ENCODE measurements at regions not wholly inside any gene's neighbourhood (a gene's known extent, or its start where the extent isn't known, plus 50 kb on each side); places are given as distances from the start of the nearest gene placed in this dataset.
A peak's percentile ranks its signal among the peaks of the same experiment; 100 is the strongest.

- H3K27ac ChIP-seq (ENCODE audit: insufficient read depth, low read length), result no peak overlapping the region
- TF ChIP-seq EZH2 (IDR thresholded peaks at IDR 0.05; ENCODE audit: low read length, missing control alignments), result no peak
- no peaks in the 10 kb centered on the region for H3K9me3 ChIP-seq (ENCODE audit: control insufficient read depth, insufficient read depth, low read depth, low read length)
- no peaks in the 10 kb centered on the region for H3K27me3 ChIP-seq (ENCODE audit: control insufficient read depth, insufficient read depth, low read length)
- no peak for DNase-seq (ENCODE audit: low read depth in 2 of 2)
- no peak overlapping the region for H3K4me2 ChIP-seq (ENCODE audit: extremely low read depth, insufficient read depth, low read length)
- H2AFZ ChIP-seq (ENCODE audit: low read length), result no peak overlapping the region
- H3K4me1 ChIP-seq (ENCODE audit: control insufficient read depth, extremely low read depth, insufficient read depth, low read length), result peaks cover 2% of the 10 kb centered on the region
- no peak overlapping the region for H3K9ac ChIP-seq (ENCODE audit: insufficient read depth, low read length)
- H3K79me2 ChIP-seq (ENCODE audit: control insufficient read depth, insufficient read depth, low read length), result no peaks in the 10 kb centered on the region
- H3K36me3 ChIP-seq (ENCODE audit: control insufficient read depth, insufficient read depth, low read length), result no peaks in the 10 kb centered on the region
- no peaks in the 10 kb centered on the region for H4K20me1 ChIP-seq (ENCODE audit: control insufficient read depth, extremely low read depth, insufficient read depth, low read length)
- H3K4me3 ChIP-seq (replicated peaks in 1 of 4; ENCODE audit: control extremely low read depth in 1 of 4, insufficient read depth in 1 of 4, low read depth in 3 of 4, low read length in 4 of 4), result no peak overlapping the region
These were observed 146.3 kb downstream of the ATL2 start for GRCh38 chr2:38230756-38231155.

DNA sequence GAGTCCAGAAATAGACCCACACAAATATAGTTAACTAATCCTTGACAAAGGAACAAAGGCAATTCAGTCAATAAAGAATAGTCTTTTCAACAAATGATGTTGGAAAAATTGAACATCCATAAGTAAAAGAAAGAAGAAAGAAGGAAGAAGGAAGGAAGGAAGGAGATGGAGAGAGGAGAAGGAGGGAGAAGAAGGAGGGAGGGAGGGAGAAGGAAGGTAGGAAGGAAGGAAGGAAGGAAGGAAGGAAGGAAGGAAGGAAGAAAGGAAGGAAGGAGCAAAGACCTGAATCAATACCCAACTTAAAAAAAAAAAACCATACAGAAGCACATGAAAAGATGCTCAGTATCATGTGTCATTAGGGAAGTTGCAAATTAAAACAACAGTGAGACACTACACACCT is 148.3 kb downstream of the ATL2 start:
- Histone ChIP-seq H3K9ac (ENCODE audit: insufficient read depth, low read length) (no peak overlapping the region), H2AFZ (ENCODE audit: low read length) (no peak overlapping the region), H3K9me3 (ENCODE audit: control insufficient read depth, insufficient read depth, low read depth, low read length) (no peaks in the 10 kb centered on the region), H4K20me1 (ENCODE audit: control insufficient read depth, extremely low read depth, insufficient read depth, low read length) (no peaks in the 10 kb centered on the region), H3K79me2 (ENCODE audit: control insufficient read depth, insufficient read depth, low read length) (no peaks in the 10 kb centered on the region), H3K27me3 (ENCODE audit: control insufficient read depth, insufficient read depth, low read length) (no peaks in the 10 kb centered on the region), H3K4me2 (ENCODE audit: extremely low read depth, insufficient read depth, low read length) (no peak overlapping the region), H3K4me3 (replicated peaks in 1 of 4; ENCODE audit: control extremely low read depth in 1 of 4, insufficient read depth in 1 of 4, low read depth in 3 of 4, low read length in 4 of 4) (no peak overlapping the region), H3K27ac (ENCODE audit: insufficient read depth, low read length) (no peak overlapping the region), H3K36me3 (ENCODE audit: control insufficient read depth, insufficient read depth, low read length) (no peaks in the 10 kb centered on the region), H3K4me1 (ENCODE audit: control insufficient read depth, extremely low read depth, insufficient read depth, low read length) (peaks cover 1% of the 10 kb centered on the region)
- no peak for DNase-seq (ENCODE audit: low read depth in 2 of 2)
- TF ChIP-seq, protein P1, sequence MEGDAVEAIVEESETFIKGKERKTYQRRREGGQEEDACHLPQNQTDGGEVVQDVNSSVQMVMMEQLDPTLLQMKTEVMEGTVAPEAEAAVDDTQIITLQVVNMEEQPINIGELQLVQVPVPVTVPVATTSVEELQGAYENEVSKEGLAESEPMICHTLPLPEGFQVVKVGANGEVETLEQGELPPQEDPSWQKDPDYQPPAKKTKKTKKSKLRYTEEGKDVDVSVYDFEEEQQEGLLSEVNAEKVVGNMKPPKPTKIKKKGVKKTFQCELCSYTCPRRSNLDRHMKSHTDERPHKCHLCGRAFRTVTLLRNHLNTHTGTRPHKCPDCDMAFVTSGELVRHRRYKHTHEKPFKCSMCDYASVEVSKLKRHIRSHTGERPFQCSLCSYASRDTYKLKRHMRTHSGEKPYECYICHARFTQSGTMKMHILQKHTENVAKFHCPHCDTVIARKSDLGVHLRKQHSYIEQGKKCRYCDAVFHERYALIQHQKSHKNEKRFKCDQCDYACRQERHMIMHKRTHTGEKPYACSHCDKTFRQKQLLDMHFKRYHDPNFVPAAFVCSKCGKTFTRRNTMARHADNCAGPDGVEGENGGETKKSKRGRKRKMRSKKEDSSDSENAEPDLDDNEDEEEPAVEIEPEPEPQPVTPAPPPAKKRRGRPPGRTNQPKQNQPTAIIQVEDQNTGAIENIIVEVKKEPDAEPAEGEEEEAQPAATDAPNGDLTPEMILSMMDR (conservative IDR thresholded peaks at IDR 0.05 in 1 of 2, IDR thresholded peaks at IDR 0.05 in 1 of 2; ENCODE audit: low read depth in 1 of 2, low read length in 2 of 2), result no peak
- TF ChIP-seq EZH2 (IDR thresholded peaks at IDR 0.05; ENCODE audit: low read length, missing control alignments), result no peak

DNA sequence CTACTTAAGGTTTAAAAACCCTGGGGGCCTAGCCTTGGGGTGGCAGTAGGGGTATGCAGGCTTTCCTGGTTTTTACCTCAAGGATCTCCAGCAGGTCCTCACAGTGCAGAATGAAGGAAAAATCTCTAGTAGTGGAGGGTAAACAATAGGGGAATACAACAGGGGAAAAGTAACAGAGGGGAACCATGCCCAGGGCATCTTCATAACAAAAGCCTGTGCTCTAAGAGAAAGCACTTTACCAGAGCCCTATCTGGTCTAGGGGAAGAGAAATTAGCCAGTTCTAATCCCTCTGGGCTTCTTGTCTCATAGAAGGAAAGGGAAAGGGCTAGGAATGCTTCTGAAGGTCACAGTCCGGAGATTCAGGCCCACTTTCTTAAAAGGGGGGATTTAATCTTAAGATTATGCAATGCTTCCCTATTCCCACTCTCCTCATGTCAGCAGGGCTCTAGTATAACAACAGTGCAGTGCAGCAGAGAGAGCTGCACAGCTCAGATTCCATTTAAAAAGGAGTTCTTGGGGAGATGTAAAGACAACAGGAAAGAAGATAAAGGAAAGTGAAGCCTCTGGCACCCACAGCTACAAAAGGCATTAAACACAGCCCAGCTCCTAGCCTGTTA is 149.0 kb upstream of the CYP1B1 start:
- Histone ChIP-seq H3K27me3 (ENCODE audit: control insufficient read depth, insufficient read depth, low read length) (no peaks in the 10 kb centered on the region), H3K4me3 (replicated peaks in 1 of 4; ENCODE audit: control extremely low read depth in 1 of 4, insufficient read depth in 1 of 4, low read depth in 3 of 4, low read length in 4 of 4) (no peak overlapping the region), H3K36me3 (ENCODE audit: control insufficient read depth, insufficient read depth, low read length) (no peaks in the 10 kb centered on the region), H2AFZ (ENCODE audit: low read length) (peak overlapping the region; percentile 16), H3K9me3 (ENCODE audit: control insufficient read depth, insufficient read depth, low read depth, low read length) (no peaks in the 10 kb centered on the region), H3K27ac (ENCODE audit: insufficient read depth, low read length) (no peak overlapping the region), H3K79me2 (ENCODE audit: control insufficient read depth, insufficient read depth, low read length) (no peaks in the 10 kb centered on the region), H3K4me1 (ENCODE audit: control insufficient read depth, extremely low read depth, insufficient read depth, low read length) (no peaks in the 10 kb centered on the region), H4K20me1 (ENCODE audit: control insufficient read depth, extremely low read depth, insufficient read depth, low read length) (no peaks in the 10 kb centered on the region), H3K4me2 (ENCODE audit: extremely low read depth, insufficient read depth, low read length) (no peak overlapping the region), H3K9ac (ENCODE audit: insufficient read depth, low read length) (no peak overlapping the region)
- no peak for DNase-seq (ENCODE audit: low read depth in 2 of 2)
- TF ChIP-seq, protein P1 (conservative IDR thresholded peaks at IDR 0.05 in 1 of 2, IDR thresholded peaks at IDR 0.05 in 1 of 2; ENCODE audit: low read depth in 1 of 2, low read length in 2 of 2), result no peak
- TF ChIP-seq EZH2 (IDR thresholded peaks at IDR 0.05; ENCODE audit: low read length, missing control alignments), result no peak
